Tibial nerve (tissue), 4 donors: ENCODE measurements at regions not wholly inside any gene's neighbourhood (a gene's known extent, or its start where the extent isn't known, plus 50 kb on each side); places are given as distances from the start of the nearest gene placed in this dataset.

Experiments
- EP300 ChIP-seq, 2 donors: sonication (generic); formaldehyde crosslinking; IDR thresholded peaks; one replicate each; pipeline ENCODE4 v1.6.1; 2017; ENCODE audit warnings: antibody characterized with exemption in 2 of 2, mild to moderate bottlenecking in 1 of 2
- POLR2A ChIP-seq, 2 donors: fragments of 450-650 bp; IDR thresholded peaks; one replicate each; pipeline ENCODE4 v1.6.1; 2017; ENCODE audit warnings: antibody characterized with exemption in 2 of 2, mild to moderate bottlenecking in 2 of 2, moderate library complexity in 2 of 2
- TF ChIP-seq, protein P1 (sequence below), 5 experiments: fragments of 200-600 bp in 3 of 5; fragments of 450-650 bp in 2 of 5; sonication (generic) in 3 of 5; IDR thresholded peaks; one replicate each; pipeline ENCODE4 v1.5.1; 2016 to 2019; ENCODE audit warnings: antibody characterized with exemption in 5 of 5, mild to moderate bottlenecking in 3 of 5, moderate library complexity in 2 of 5

DNA sequence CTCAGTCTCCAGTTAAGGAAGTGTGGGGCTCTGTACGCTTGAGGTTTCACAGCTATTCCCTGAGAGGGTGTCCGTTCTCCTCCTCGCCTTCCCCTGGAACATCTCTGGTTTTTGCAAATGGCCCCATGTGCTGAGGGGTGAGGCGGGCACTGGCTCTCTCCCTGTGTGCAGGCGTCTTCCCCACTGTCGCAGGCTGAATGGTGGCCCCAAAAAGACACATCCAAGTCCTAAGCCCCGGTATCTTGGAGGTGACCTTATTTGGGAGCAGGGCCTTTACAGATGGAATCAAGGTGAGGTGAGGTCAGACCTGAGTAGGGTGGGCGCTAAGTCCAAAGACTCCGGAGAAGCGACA lies 98.0 kb upstream of the TMPRSS2 start:
- no peak for TF ChIP-seq POLR2A (IDR thresholded peaks at IDR 0.05)
- TF ChIP-seq, protein P1, sequence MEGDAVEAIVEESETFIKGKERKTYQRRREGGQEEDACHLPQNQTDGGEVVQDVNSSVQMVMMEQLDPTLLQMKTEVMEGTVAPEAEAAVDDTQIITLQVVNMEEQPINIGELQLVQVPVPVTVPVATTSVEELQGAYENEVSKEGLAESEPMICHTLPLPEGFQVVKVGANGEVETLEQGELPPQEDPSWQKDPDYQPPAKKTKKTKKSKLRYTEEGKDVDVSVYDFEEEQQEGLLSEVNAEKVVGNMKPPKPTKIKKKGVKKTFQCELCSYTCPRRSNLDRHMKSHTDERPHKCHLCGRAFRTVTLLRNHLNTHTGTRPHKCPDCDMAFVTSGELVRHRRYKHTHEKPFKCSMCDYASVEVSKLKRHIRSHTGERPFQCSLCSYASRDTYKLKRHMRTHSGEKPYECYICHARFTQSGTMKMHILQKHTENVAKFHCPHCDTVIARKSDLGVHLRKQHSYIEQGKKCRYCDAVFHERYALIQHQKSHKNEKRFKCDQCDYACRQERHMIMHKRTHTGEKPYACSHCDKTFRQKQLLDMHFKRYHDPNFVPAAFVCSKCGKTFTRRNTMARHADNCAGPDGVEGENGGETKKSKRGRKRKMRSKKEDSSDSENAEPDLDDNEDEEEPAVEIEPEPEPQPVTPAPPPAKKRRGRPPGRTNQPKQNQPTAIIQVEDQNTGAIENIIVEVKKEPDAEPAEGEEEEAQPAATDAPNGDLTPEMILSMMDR (IDR thresholded peaks at IDR 0.05) = no peak
- no peak for TF ChIP-seq EP300 (IDR thresholded peaks at IDR 0.05)
